Fibroblast of skin of left quadriceps (primary cell): ENCODE measurements at regions not wholly inside any gene's neighbourhood (a gene's known extent, or its start where the extent isn't known, plus 50 kb on each side); places are given as distances from the start of the nearest gene placed in this dataset.
A peak's percentile ranks its signal among the peaks of the same experiment; 100 is the strongest.
"Not testable (repeated sequence)": the region's sequence is repeated elsewhere in the genome, so short reads cannot be mapped to it uniquely, and the experiment has no call there.

Source experiments
- DNase-seq, 2 experiments: peaks; one replicate each; pipeline ENCODE4 v3.0.0-alpha.2; 2013; ENCODE audit warnings: low read depth in 2 of 2

- DNase-seq, result not testable (repeated sequence)
These were observed 59.0 kb upstream of the NUTM2F start for GRCh38 chr9:94387338-94388010.

- DNase-seq, result not testable (repeated sequence)
These were observed 59.6 kb upstream of the NUTM2F start for GRCh38 chr9:94388011-94388406.

GRCh38 chr9:94390425-94391098 is 62.1 kb upstream of the NUTM2F start:
- DNase-seq, result not testable (repeated sequence)

GRCh38 chr9:94392971-94393624 is 64.7 kb upstream of the NUTM2F start:
- not testable (repeated sequence) for DNase-seq

- not testable (repeated sequence) for DNase-seq
These were observed 69.4 kb upstream of the NUTM2F start for GRCh38 chr9:94397766-94398379.

GRCh38 chr9:94400461-94400860 is 72.0 kb upstream of the NUTM2F start:
- DNase-seq, result not testable (repeated sequence)

GRCh38 chr9:94402795-94403194 is 74.4 kb upstream of the NUTM2F start:
- DNase-seq, result not testable (repeated sequence)

- DNase-seq, result peak; percentile 0 to 3
These were observed 75.1 kb upstream of the NUTM2F start for GRCh38 chr9:94403571-94403970.

GRCh38 chr9:94413665-94414064 is 85.2 kb upstream of the NUTM2F start:
- not testable (repeated sequence) for DNase-seq

- not testable (repeated sequence) for DNase-seq
These were observed 86.7 kb upstream of the NUTM2F start for GRCh38 chr9:94415111-94415510.

GRCh38 chr9:94420098-94420497 is 91.7 kb upstream of the NUTM2F start:
- DNase-seq, result not testable (repeated sequence)

GRCh38 chr9:94421951-94422350 is 93.5 kb upstream of the NUTM2F start:
- not testable (repeated sequence) for DNase-seq

- not testable (repeated sequence) for DNase-seq
These were observed 96.9 kb upstream of the NUTM2F start for GRCh38 chr9:94425312-94425711.

- DNase-seq, result not testable (repeated sequence)
These were observed 108.7 kb upstream of the NUTM2F start for GRCh38 chr9:94437128-94437527.

- DNase-seq, result not testable (repeated sequence)
These were observed 109.9 kb upstream of the NUTM2F start for GRCh38 chr9:94438336-94438735.

- DNase-seq, result not testable (repeated sequence)
These were observed 112.7 kb upstream of the NUTM2F start for GRCh38 chr9:94441146-94441545.

GRCh38 chr9:94441796-94442195 is 113.1 kb upstream of the PCAT7 start:
- no peak for DNase-seq

- no peak for DNase-seq
These were observed 111.7 kb upstream of the PCAT7 start for GRCh38 chr9:94443032-94443722.

- DNase-seq, result no peak
These were observed 109.0 kb upstream of the PCAT7 start for GRCh38 chr9:94445863-94446262.

GRCh38 chr9:94449486-94449885 is 105.4 kb upstream of the PCAT7 start:
- DNase-seq, result no peak

- DNase-seq, result no peak
These were observed 90.1 kb upstream of the PCAT7 start for GRCh38 chr9:94464790-94465189.

GRCh38 chr9:94472063-94472462 is 82.8 kb upstream of the PCAT7 start:
- DNase-seq, result not testable (repeated sequence)
